Stimulated activated CD4-positive, alpha-beta T cell treated with anti-CD3 and anti-CD28 coated beads, Interleukin-12 subunit alpha, Interleukin-12 subunit beta, amount 100 ng/mL, for 48 hours (primary cell): ENCODE measurements at regions not wholly inside any gene's neighbourhood (a gene's known extent, or its start where the extent isn't known, plus 50 kb on each side); places are given as distances from the start of the nearest gene placed in this dataset.
"Not testable (repeated sequence)": the region's sequence is repeated elsewhere in the genome, so short reads cannot be mapped to it uniquely, and the experiment has no call there.

Experiments used
- DNase-seq, 3 donors: peaks; one replicate each; pipeline ENCODE4 v3.0.0-alpha.2; 2020; ENCODE audit warnings: low read depth in 2 of 3, low spot score in 1 of 3

DNA sequence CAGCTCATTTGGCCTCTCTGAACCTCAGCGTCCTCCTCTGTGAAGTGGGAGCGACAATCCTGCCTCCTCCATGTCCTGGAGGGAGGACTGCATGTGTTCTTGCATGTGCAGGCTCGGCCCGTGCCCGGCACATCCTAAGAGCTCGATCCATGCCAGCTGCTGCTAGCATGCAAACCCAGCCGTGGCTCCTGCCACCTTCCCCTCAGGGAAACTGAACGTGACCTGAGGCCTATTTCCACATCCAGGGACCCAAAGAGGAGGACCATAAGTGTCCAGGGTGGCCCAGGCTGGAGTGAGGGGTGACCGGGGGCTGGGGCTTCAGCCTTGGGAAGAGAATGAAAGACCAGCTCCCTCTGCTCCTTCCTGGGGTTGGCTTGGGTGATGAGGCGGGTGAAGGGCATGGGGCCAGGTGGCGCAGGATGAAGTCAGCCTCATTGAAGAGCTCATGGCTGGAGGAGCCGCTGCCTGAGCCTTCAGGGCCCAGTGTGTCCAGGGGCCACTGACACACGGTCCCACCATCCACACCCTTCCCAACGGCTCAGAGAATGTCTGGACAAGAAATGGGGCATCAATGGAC lies 115.7 kb upstream of the AKAP13 start:
- DNase-seq: not testable (repeated sequence)

DNA sequence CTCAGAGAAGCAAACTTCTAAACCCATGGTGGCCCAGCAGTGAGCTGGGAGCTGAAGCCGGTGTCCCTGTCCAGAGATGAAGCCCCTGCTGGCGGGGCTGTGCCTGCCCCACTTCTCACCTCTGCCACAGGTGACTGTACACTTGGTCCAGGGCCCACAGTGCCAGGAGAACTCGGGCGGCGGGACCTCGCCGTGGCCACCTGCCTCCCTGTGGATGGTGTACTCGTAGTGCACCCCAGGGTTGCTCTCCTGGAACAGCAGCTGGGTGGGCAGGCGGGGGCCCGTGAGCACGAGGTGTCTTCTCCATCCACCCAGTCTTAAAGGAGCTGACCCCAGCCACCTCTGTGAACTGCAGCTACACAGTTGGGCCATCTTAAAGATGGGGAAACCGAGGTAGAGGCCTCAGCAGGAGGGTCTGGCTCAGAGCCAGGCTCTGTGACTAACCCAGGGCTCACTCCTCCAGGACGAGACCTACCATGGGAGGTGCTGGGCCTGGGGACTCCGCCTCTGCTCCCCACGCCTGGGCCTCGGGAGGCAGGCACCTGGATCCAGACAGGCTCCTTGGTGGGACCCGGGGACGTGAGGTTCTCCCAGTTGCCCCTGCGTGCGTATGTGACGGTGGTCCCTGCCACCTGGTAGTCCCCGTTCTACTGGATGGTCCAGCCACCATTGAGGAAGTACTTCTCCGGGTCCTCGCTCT lies 113.1 kb upstream of the AKAP13 start:
- not testable (repeated sequence) for DNase-seq

GRCh38 chr15:85274315-85275050 lies 105.9 kb upstream of the AKAP13 start:
- no peak for DNase-seq

- no peak for DNase-seq
These were observed 103.9 kb upstream of the AKAP13 start for GRCh38 chr15:85276508-85276907.

DNA sequence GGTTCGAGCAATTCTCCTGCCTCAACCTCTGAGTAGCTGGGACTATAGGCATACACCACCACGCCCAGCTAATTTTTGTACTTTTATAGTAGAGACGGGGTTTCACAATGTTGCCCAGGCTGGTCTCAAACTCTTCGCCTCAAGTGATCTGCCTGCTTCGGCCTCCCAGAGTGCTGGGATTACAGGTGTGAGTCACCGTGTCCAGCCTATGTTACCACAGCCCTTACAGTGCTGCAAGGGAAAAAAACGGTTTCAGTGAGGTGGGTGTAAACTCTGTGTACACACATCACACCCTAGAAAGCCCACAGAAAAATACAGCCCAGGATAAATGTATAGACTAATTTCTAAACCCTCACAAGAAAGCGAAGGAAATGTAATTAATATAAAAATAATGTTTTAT lies 103.5 kb upstream of the AKAP13 start:
- DNase-seq: no peak

DNA sequence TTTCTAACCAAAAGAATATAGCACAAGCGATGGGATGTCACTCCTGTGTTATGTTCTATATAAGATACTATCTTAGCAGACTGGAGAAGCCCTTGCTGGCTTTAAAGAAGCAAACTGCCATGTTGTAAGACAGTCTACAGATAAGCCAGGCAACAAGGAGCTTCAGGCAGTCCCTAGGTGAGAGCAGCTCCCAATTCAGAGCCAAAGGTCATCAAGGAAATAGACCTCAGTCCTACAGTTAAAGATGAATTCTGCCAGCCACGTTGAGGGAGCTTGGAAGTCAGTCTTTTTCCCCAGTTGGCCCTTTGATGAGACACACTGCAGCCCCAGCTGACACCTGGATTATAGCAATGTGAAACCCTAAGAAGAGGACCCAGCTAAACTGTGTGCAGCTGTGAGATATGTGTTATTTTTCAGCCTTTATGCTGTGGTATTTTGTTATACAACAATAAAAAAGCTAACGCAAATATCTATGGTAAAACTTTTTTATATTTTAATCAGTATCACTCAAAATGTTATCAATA lies 102.5 kb upstream of the AKAP13 start:
- no peak for DNase-seq

DNA sequence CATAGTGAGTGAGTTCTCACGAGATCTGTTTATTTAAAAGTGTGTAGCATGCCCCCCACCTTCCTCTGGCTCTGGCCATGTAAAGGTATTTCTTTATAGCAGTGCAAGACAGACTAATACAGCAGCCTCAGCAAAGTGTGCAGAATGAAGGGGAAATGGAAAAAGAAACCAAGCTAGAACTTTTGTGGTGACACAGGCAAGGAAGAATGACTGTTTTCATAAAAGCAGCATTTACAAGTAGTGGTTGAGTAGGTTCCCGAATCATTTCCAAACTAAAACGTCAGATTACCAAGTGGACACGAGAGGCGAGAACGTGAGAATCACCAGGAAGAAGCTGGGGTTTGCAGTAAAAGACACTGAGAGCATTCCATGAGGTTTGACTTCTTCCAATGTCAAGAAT lies 100.2 kb upstream of the AKAP13 start:
- DNase-seq: no peak

DNA sequence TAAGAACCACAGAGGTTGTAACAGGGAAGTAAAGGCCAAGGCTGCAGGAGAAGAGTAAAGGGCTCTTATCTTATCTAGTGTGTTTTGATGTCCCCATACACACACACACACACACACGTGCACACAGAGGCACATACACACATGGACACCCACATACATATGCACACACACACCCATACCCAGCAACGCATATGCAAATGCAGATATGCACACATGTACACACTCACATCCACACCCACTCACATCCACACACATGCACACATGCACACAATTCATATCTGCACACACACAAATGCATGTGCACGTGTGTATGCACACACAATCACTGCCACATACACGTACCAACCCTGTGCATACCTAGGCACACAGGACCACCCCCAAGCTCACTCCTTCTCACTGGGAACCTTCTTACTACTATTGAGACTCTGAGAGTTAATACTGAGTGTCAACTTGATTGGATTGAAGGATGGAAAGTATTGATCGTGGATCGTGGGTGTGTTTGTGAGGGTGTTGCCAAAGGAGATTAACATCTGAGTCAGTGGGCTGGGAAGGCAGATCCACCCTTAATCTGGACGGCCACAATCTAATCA lies 99.0 kb upstream of the AKAP13 start:
- DNase-seq: no peak

DNA sequence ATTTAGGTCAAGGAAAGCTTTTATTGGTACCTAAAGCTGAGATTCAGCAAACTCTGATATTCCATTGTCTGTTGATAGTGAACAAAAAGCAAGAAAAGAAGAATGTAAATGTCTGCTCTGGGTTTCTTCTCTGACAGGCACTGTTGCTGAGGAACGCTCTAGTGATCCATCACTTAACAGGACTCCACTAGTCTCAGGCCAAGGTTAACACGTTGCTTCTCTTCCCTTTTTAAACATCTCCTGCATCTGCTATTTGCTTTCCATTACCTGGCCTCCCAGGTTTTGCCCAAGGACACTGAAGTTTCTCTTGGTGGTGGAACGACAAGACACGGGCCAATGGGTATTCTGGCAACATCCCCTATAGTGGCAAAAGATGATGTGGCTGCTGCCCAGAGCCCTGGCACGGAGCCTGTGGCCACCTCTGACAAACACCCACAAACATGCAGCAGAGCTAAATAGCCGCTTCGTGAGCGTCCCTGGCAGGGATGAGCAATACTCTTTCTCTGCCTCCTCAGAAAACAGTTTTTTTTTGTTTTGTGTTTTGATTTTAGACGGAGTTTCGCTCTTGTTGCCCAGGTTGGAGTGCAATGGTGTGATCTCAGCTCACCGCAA lies 97.8 kb upstream of the AKAP13 start:
- no peak for DNase-seq

DNA sequence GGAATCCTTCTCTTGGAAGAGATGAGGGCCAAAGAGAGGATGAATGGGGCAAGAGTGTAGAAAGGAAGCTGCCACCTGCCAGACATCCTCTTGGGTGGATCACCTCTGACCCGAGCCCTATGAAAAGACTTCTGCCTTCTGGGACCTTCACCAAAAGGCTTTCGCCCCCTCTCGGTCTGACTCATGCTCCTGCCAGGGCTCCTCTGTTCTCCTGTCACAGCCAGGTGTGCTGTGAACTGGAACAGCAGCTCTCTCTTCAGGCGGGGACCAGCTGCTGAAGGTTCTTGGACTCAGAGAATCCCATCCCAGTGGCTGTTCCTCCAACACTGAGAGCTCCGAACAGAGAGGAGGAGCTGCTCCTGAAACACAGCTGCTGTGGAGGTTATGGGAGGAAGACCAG lies 96.6 kb upstream of the AKAP13 start:
- DNase-seq: not testable (repeated sequence)

GRCh38 chr15:85284497-85284896 lies 95.9 kb upstream of the AKAP13 start:
- no peak for DNase-seq

- DNase-seq: no peak
These were observed 90.6 kb upstream of the AKAP13 start for GRCh38 chr15:85289677-85290365.

GRCh38 chr15:85292583-85292982 lies 87.8 kb upstream of the AKAP13 start:
- DNase-seq: not testable (repeated sequence)

DNA sequence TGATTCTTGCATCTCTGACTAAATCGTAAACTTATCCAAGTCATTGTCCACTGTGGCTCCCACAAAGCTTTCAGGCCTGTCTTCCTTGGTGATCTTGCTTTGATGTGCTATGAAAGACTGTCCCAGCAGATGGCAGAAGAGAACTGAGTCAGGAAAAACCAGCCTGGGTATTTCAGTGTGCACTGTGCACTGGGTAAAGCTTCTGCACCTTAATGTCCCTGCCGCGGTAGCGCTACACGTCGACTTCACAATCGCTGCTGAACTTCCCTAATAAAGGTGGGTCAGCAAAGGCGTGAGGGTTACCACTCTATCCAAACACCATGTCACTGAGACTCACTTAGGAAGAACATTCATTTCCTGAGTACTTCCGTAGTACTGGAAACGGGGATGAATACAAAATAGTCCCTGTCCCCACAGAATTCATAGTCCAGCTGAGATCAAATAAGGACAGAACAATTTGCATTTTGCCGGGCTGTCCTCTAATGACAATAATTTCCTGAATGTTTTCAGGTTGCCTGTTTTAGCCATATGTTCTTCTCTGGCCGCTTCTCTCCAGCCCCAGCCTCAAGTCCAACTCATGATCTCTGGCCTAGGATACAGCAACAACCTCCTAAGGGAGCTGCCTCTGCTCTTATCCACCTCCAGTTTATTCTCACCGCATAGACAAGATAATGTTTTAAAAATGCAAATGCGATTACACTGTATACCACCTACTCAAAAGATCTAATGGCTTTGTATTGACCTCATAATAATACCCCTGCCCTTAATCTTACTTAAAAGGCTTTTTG lies 83.6 kb upstream of the AKAP13 start:
- DNase-seq: peak; percentile 39 to 81 (median 44)

DNA sequence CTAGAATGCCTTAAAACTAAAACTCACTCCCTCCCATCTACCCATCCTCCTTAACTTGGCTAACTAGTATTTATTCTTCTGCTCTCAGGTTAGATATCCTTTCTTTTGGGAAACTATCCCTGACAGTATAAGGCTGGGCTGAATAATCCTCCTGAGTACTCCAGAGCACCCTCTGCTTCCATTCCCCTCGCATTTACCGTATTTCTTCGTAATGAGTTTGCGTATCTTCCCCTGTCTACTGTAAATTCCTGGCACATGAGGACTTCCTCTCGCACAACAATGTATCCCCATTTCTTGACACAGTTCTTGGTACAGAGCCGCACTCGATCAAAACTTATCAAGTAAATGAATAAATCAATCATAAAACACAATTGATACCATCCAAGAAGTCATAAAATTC lies 82.9 kb upstream of the AKAP13 start:
- no peak for DNase-seq

DNA sequence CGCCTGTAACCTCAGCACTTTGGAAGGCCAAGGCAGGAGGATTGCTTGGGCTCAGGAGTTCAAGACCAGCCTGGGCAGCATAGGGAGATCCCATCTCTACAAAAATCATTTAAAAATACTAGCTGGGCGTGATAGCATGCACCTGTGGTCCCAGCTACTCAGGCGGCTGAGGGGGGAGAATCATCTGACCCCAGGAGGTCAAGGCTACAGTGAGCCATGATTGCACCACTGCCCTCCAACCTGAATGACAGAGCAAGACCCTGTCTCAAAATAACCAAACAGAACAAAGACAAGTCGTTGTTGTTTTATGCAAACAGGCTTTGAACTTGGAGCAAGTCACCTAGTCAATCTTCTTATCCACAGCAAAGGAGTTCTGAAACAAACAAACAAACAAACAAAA lies 82.0 kb upstream of the AKAP13 start:
- DNase-seq: no peak

- DNase-seq: no peak
These were observed 81.5 kb upstream of the AKAP13 start for GRCh38 chr15:85298941-85299340.

- no peak for DNase-seq
These were observed 78.1 kb upstream of the AKAP13 start for GRCh38 chr15:85302271-85302670.

GRCh38 chr15:85305050-85305449 lies 75.4 kb upstream of the AKAP13 start:
- no peak for DNase-seq
